Stimulated activated naive CD8-positive, alpha-beta T cell treated with anti-CD3 and anti-CD28 coated beads, Interleukin-15, amount 100 ng/mL, for 72 hours (primary cell): ENCODE measurements at regions not wholly inside any gene's neighbourhood (a gene's known extent, or its start where the extent isn't known, plus 50 kb on each side); places are given as distances from the start of the nearest gene placed in this dataset.

Source experiments
- ATAC-seq: fragments of 150-1000 bp; cut with Tn5 transposase; 2 replicates; pipeline ENCODE4 v1.10.0; 2021; ENCODE audit warnings: mild to moderate bottlenecking, moderate library complexity
- DNase-seq, 2 donors: peaks; one replicate each; pipeline ENCODE4 v3.0.0; 2021 to 2022
- H3K27ac Mint-ChIP-seq, 2 donors: one replicate each; pipeline ENCODE4 v1.8.0; 2022; ENCODE audit warnings: mild to moderate bottlenecking in 2 of 2, mixed read lengths in 2 of 2, moderate library complexity in 2 of 2
- H3K27me3 Mint-ChIP-seq: one replicate; pipeline ENCODE4 v1.8.0; 2022; ENCODE audit warnings: mixed read lengths
- H3K4me1 Mint-ChIP-seq: one replicate; pipeline ENCODE4 v1.8.0; 2022; ENCODE audit warnings: mild to moderate bottlenecking, mixed read lengths
- H3K4me3 Mint-ChIP-seq, 2 donors: one replicate each; pipeline ENCODE4 v1.8.0; 2022; ENCODE audit warnings: mild to moderate bottlenecking in 2 of 2, mixed read lengths in 2 of 2, moderate library complexity in 1 of 2
- H3K9me3 Mint-ChIP-seq, 2 donors: one replicate each; pipeline ENCODE4 v1.8.0; 2022; ENCODE audit warnings: mixed read lengths in 2 of 2

- Mint-ChIP-seq H3K9me3 (peaks cover 0 to 12% of the 10 kb centered on the region in 2 donors), H3K4me1 (no peaks in the 10 kb centered on the region), H3K4me3 (no peak overlapping the region), H3K27ac (no peak overlapping the region), H3K27me3 (no peaks in the 10 kb centered on the region)
- DNase-seq (no peak), ATAC-seq (no peak)
Measured at GRCh38 chr1:80892539-80892938, 908.2 kb upstream of the ADGRL2 start.

- H3K4me3 Mint-ChIP-seq, result no peak overlapping the region
- H3K4me1 Mint-ChIP-seq, result no peaks in the 10 kb centered on the region
- H3K27ac Mint-ChIP-seq, result no peak overlapping the region
- DNase-seq, result no peak
- no peaks in the 10 kb centered on the region for H3K27me3 Mint-ChIP-seq
- no peak for ATAC-seq
- peaks cover 0 to 12% of the 10 kb centered on the region in 2 donors for H3K9me3 Mint-ChIP-seq
Measured at GRCh38 chr1:80891871-80892270, 908.9 kb upstream of the ADGRL2 start.

DNA sequence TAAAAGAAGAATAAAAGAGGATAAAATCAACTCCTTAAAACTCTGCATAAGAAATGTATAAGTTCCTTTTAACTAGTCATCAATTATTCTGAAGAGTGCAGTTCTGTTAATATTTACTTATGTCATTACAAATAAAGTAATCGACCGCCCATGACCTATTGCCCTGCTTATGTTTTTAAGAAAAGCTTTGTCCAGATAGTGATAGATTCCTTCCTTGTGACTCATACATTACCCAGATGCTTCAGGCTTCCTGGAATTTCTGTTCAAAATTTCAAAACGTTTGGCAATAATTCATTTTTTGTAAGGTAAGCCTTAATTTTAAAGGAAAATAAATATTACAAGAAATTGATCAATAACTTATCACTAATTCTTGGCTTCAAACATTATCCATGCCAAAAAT is 918.2 kb upstream of the ADGRL2 start:
- no peaks in the 10 kb centered on the region for H3K4me1 Mint-ChIP-seq
- H3K4me3 Mint-ChIP-seq, result no peak overlapping the region
- no peak for ATAC-seq
- no peak overlapping the region for H3K27ac Mint-ChIP-seq
- no peaks in the 10 kb centered on the region for H3K9me3 Mint-ChIP-seq
- no peak for DNase-seq
- no peaks in the 10 kb centered on the region for H3K27me3 Mint-ChIP-seq

DNA sequence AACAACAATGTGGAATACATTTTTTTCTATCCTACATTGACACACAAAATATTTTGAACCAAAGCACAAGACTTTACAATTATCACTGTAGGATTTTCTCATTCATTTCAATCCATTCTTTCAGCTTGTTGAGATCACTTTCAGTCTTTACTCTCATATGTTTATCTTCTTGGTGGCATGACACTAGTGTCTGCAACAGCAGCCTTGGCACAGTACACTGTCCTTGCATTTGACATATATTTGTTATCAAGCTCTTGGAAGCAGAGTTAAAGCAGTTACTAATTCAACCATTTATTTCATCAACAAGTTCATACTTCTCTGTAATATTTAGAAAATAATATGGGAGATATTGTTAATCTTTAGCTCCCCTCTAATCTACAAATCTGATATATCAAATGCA is 922.4 kb upstream of the ADGRL2 start:
- Mint-ChIP-seq H3K27ac (no peak overlapping the region), H3K4me3 (no peak overlapping the region), H3K9me3 (peaks cover 0 to 5% of the 10 kb centered on the region in 2 donors), H3K27me3 (no peaks in the 10 kb centered on the region), H3K4me1 (no peaks in the 10 kb centered on the region)
- DNase-seq (no peak), ATAC-seq (no peak)

DNA sequence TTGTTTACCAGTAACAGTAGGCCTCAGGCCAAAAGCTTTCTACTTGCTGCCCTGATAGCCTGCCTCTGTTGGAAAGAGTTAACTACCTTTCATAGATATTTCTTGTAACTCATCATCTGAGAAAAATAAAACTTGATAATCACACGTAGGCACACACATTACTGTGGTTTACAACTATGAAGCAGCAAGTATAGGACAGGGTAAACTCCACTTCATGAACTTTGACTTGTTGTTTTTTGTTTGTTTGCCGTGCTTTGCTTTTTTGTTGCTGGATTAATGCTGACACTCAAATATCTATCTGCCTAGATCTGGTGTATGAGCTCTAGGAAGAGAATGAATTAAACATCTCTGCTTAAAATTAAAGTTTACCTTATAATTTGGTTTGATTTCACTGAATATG is 924.7 kb upstream of the ADGRL2 start:
- DNase-seq, result no peak
- no peak for ATAC-seq
- H3K27me3 Mint-ChIP-seq, result no peaks in the 10 kb centered on the region
- peaks cover 0 to 5% of the 10 kb centered on the region in 2 donors for H3K9me3 Mint-ChIP-seq
- no peaks in the 10 kb centered on the region for H3K4me1 Mint-ChIP-seq
- no peak overlapping the region for H3K4me3 Mint-ChIP-seq
- no peak overlapping the region for H3K27ac Mint-ChIP-seq

GRCh38 chr1:80869299-80869698 is 931.4 kb upstream of the ADGRL2 start:
- DNase-seq, result no peak
- H3K9me3 Mint-ChIP-seq, result peaks cover 4% of the 10 kb centered on the region in 2 donors
- H3K27ac Mint-ChIP-seq, result no peak overlapping the region
- no peak overlapping the region for H3K4me3 Mint-ChIP-seq
- ATAC-seq, result no peak
- H3K27me3 Mint-ChIP-seq, result no peaks in the 10 kb centered on the region
- H3K4me1 Mint-ChIP-seq, result no peaks in the 10 kb centered on the region

GRCh38 chr1:80847904-80848303 is 952.8 kb upstream of the ADGRL2 start:
- Mint-ChIP-seq H3K27ac (no peak overlapping the region), H3K9me3 (peaks cover 0 to 19% of the 10 kb centered on the region in 2 donors), H3K4me3 (no peak overlapping the region), H3K4me1 (no peaks in the 10 kb centered on the region), H3K27me3 (no peaks in the 10 kb centered on the region)
- no peak for ATAC-seq
- DNase-seq, result no peak

DNA sequence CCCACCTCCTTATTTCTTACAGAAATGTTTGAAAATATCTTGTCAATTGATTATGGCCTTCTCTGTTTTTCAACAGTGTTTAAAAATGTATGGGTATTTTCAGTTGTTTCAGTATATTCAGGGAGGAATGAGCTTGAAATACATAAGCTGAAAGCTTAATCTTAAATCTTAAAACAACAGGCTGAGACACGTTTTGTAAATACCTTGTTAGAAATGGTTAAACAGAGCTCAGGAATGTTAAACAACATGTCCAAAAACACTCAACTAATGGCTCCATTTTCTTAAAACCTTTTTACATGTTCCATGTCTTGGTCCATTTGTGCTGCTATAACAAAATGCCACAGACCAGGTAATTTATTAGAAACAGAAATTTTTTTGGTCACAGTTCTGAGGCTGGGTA is 953.8 kb upstream of the ADGRL2 start:
- no peaks in the 10 kb centered on the region for H3K27me3 Mint-ChIP-seq
- no peak overlapping the region for H3K27ac Mint-ChIP-seq
- DNase-seq, result no peak
- H3K9me3 Mint-ChIP-seq, result peaks cover 1 to 19% of the 10 kb centered on the region in 2 donors
- no peaks in the 10 kb centered on the region for H3K4me1 Mint-ChIP-seq
- H3K4me3 Mint-ChIP-seq, result no peak overlapping the region
- ATAC-seq, result no peak

GRCh38 chr1:80842796-80843195 is 957.9 kb upstream of the ADGRL2 start:
- H3K4me3 Mint-ChIP-seq, result no peak overlapping the region
- no peak overlapping the region for H3K27ac Mint-ChIP-seq
- no peaks in the 10 kb centered on the region for H3K27me3 Mint-ChIP-seq
- peaks cover 20 to 38% of the 10 kb centered on the region in 2 donors for H3K9me3 Mint-ChIP-seq
- DNase-seq, result no peak
- ATAC-seq, result no peak
- no peaks in the 10 kb centered on the region for H3K4me1 Mint-ChIP-seq

GRCh38 chr1:80841261-80841660 is 959.5 kb upstream of the ADGRL2 start:
- peaks cover 20 to 38% of the 10 kb centered on the region in 2 donors for H3K9me3 Mint-ChIP-seq
- no peaks in the 10 kb centered on the region for H3K4me1 Mint-ChIP-seq
- H3K27me3 Mint-ChIP-seq, result no peaks in the 10 kb centered on the region
- DNase-seq, result no peak
- no peak overlapping the region for H3K27ac Mint-ChIP-seq
- no peak overlapping the region for H3K4me3 Mint-ChIP-seq
- ATAC-seq, result no peak

GRCh38 chr1:80837066-80837465 is 963.7 kb upstream of the ADGRL2 start:
- no peaks in the 10 kb centered on the region for H3K4me1 Mint-ChIP-seq
- H3K27ac Mint-ChIP-seq, result no peak overlapping the region
- H3K4me3 Mint-ChIP-seq, result no peak overlapping the region

DNA sequence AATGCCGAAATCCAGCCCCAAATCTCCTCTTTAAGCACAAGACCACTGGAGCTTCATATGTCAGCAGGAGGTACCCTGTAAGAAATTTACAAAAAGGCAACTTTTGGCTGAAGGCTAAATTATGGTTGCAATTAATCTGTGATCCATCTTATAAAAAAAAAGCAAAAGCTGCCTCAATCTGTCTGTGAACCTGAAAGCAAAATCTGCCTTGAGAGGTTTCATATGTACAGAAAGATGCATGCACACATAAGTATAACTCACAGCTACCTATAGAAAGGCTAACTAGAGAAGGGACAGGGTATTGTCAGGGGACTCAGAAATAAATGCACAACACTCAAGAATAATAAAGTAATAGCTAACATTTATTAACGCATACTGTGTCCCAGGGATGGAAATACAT is 964.2 kb upstream of the ADGRL2 start:
- ATAC-seq, result no peak
- no peaks in the 10 kb centered on the region for H3K27me3 Mint-ChIP-seq
- H3K27ac Mint-ChIP-seq, result no peak overlapping the region
- H3K9me3 Mint-ChIP-seq, result peaks cover 14 to 15% of the 10 kb centered on the region in 2 donors
- no peak for DNase-seq
- no peaks in the 10 kb centered on the region for H3K4me1 Mint-ChIP-seq
- H3K4me3 Mint-ChIP-seq, result no peak overlapping the region

More at GRCh38 chr1:80837066-80837465, 963.7 kb upstream of the ADGRL2 start:
- DNase-seq (no peak), ATAC-seq (no peak)
- Mint-ChIP-seq H3K9me3 (peaks cover 20% of the 10 kb centered on the region in 2 donors), H3K27me3 (no peaks in the 10 kb centered on the region)

GRCh38 chr1:80827666-80828065 is 973.1 kb upstream of the ADGRL2 start:
- no peaks in the 10 kb centered on the region for H3K4me1 Mint-ChIP-seq
- no peak overlapping the region for H3K4me3 Mint-ChIP-seq
- no peak overlapping the region for H3K27ac Mint-ChIP-seq
- no peak for ATAC-seq
- H3K27me3 Mint-ChIP-seq, result no peaks in the 10 kb centered on the region
- H3K9me3 Mint-ChIP-seq, result peaks cover 0 to 4% of the 10 kb centered on the region in 2 donors
- DNase-seq, result no peak

- peaks cover 0 to 4% of the 10 kb centered on the region in 2 donors for H3K9me3 Mint-ChIP-seq
- H3K27me3 Mint-ChIP-seq, result no peaks in the 10 kb centered on the region
- no peak for DNase-seq
- H3K27ac Mint-ChIP-seq, result no peak overlapping the region
- no peaks in the 10 kb centered on the region for H3K4me1 Mint-ChIP-seq
- H3K4me3 Mint-ChIP-seq, result no peak overlapping the region
- ATAC-seq, result no peak
Measured at GRCh38 chr1:80825067-80825466, 975.7 kb upstream of the ADGRL2 start.

- H3K4me3 Mint-ChIP-seq, result no peak overlapping the region
- no peak overlapping the region for H3K27ac Mint-ChIP-seq
- no peaks in the 10 kb centered on the region for H3K27me3 Mint-ChIP-seq
- DNase-seq, result no peak
- no peaks in the 10 kb centered on the region for H3K4me1 Mint-ChIP-seq
- no peaks in the 10 kb centered on the region for H3K9me3 Mint-ChIP-seq
- no peak for ATAC-seq
Measured at GRCh38 chr1:80818211-80818610, 982.5 kb upstream of the ADGRL2 start.

- no peaks in the 10 kb centered on the region for H3K4me1 Mint-ChIP-seq
- H3K27ac Mint-ChIP-seq, result no peak overlapping the region
- ATAC-seq, result no peak
Measured at GRCh38 chr1:80807981-80808380, 992.8 kb upstream of the ADGRL2 start.

GRCh38 chr1:80806431-80806830 is 994.3 kb upstream of the ADGRL2 start:
- H3K4me1 Mint-ChIP-seq, result no peaks in the 10 kb centered on the region
- peaks cover 9 to 18% of the 10 kb centered on the region in 2 donors for H3K9me3 Mint-ChIP-seq
- H3K27me3 Mint-ChIP-seq, result no peaks in the 10 kb centered on the region
- ATAC-seq, result no peak
- no peak overlapping the region for H3K4me3 Mint-ChIP-seq
- DNase-seq, result no peak
- H3K27ac Mint-ChIP-seq, result no peak overlapping the region

More at GRCh38 chr1:80807981-80808380, 992.8 kb upstream of the ADGRL2 start:
- H3K9me3 Mint-ChIP-seq, result peaks cover 9 to 18% of the 10 kb centered on the region in 2 donors
- no peaks in the 10 kb centered on the region for H3K27me3 Mint-ChIP-seq
- DNase-seq, result no peak
- H3K4me3 Mint-ChIP-seq, result no peak overlapping the region
